ENCODE measurements at regions not wholly inside any gene's neighbourhood (a gene's known extent, or its start where the extent isn't known, plus 50 kb on each side); places are given as distances from the start of the nearest gene placed in this dataset.

DNA sequence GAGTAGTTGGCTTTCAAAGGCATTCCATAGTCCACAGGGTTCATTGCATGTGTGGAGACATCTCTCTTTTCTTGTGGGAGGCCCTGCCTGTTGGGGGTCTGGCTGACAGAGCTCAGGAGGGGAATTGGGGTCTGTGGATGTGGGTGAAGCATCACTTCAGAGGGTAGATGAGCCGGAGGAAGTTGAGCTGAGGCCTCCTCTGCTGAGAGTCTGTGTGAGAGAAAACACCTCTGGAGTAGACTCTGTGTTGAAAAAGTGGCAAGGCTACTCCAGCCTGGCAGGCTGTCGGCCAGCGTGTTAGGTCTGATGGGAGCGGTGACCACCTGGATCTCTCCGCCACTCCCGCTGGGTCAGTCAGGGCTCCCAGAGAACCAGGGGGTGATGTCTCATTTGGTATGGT, 358.0 kb upstream of the MGMT start:
- no peaks in the 10 kb centered on the region for H3K36me3 Mint-ChIP-seq (ENCODE audit: low read depth)
- ATAC-seq (replicated peaks): no peak
- no peak overlapping the region for H3K27ac Mint-ChIP-seq
- H3K27me3 Mint-ChIP-seq: no peaks in the 10 kb centered on the region
- H3K4me1 Mint-ChIP-seq: no peaks in the 10 kb centered on the region
- no peaks in the 10 kb centered on the region for H3K9me3 Mint-ChIP-seq
- no peak overlapping the region for H3K4me3 Mint-ChIP-seq

DNA sequence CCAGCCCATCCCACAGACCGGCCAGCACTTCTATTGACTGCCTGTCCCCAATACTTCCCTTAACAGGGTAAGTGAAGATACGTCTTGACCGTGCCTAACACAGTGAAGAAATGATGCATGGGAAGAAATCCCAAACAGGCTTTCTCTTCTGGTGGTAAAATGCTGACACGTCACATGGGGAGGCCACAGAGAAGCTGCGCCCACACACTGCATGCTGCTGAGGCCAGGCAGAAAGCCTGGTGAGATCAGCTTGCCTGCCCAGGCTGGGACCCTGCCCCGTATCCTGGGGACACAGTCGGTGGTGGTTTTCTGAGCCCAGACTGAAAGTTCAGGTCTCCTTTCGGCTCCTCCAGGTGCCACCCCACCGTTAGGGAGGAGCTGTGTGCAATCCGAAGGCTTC, 356.3 kb upstream of the MGMT start:
- no peaks in the 10 kb centered on the region for H3K36me3 Mint-ChIP-seq (ENCODE audit: low read depth)
- H3K27me3 Mint-ChIP-seq: no peaks in the 10 kb centered on the region
- ATAC-seq (replicated peaks): no peak
- H3K4me3 Mint-ChIP-seq: no peak overlapping the region
- H3K4me1 Mint-ChIP-seq: no peaks in the 10 kb centered on the region
- no peak overlapping the region for H3K27ac Mint-ChIP-seq
- H3K9me3 Mint-ChIP-seq: no peaks in the 10 kb centered on the region

DNA sequence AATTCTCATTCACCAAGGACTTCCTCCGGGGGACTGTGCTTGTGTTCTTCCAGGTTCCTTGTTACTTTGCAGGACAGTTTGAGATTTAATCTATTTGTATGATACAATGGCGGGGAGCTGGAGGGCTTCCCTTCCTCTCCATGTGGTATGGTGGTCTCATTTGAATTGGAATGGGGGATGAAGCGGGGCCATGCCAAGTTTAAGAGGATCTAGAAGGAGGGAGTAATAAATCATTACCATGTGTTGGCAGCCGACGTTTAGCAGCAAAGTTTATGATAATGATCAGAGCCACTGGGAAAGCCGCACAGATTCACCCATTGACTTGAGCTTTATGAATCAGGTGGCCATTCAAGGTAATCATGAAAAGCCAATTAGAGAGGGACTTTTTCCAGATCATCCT, 355.1 kb upstream of the MGMT start:
- Mint-ChIP-seq H3K4me1 (no peaks in the 10 kb centered on the region), H3K36me3 (ENCODE audit: low read depth) (no peaks in the 10 kb centered on the region)
- no peak for ATAC-seq (replicated peaks)

GRCh38 chr10:129114588-129114987, 352.5 kb upstream of the MGMT start:
- Mint-ChIP-seq H3K36me3 (ENCODE audit: low read depth) (no peaks in the 10 kb centered on the region), H3K27ac (no peak overlapping the region), H3K4me3 (no peak overlapping the region), H3K9me3 (no peaks in the 10 kb centered on the region), H3K4me1 (no peaks in the 10 kb centered on the region), H3K27me3 (no peaks in the 10 kb centered on the region)
- no peak for ATAC-seq (replicated peaks)

More for the DNA sequence above, 355.1 kb upstream of the MGMT start:
- no peak overlapping the region for H3K27ac Mint-ChIP-seq
- H3K27me3 Mint-ChIP-seq: no peaks in the 10 kb centered on the region
- H3K9me3 Mint-ChIP-seq: no peaks in the 10 kb centered on the region
- H3K4me3 Mint-ChIP-seq: no peak overlapping the region

GRCh38 chr10:129116371-129116770, 350.7 kb upstream of the MGMT start:
- Mint-ChIP-seq H3K36me3 (ENCODE audit: low read depth) (no peaks in the 10 kb centered on the region), H3K4me3 (no peak overlapping the region), H3K4me1 (no peaks in the 10 kb centered on the region)

DNA sequence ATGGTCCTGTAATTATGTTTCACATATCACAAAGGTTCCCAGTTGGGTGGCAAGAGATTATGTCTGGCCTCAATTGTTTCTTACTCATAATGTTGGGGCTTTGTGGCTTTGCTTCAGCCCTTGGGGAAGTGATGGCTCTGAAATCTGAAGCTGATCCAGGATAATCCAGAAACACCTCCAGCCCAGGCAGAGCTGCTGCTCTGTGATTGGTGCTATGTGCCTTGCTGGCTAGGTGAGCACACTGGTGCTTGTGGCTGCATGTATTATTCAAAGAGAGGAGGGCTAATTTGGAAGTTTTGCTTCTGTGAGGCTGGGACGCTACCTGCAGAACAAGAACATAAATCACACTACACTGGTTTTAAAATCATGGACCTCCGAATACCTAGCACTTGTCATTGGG, 346.6 kb upstream of the MGMT start:
- no peak overlapping the region for H3K27ac Mint-ChIP-seq
- no peaks in the 10 kb centered on the region for H3K36me3 Mint-ChIP-seq (ENCODE audit: low read depth)
- no peak for ATAC-seq (replicated peaks)
- no peak overlapping the region for H3K4me3 Mint-ChIP-seq
- no peaks in the 10 kb centered on the region for H3K27me3 Mint-ChIP-seq
- H3K4me1 Mint-ChIP-seq: no peaks in the 10 kb centered on the region
- H3K9me3 Mint-ChIP-seq: no peaks in the 10 kb centered on the region

More at GRCh38 chr10:129116371-129116770, 350.7 kb upstream of the MGMT start:
- H3K9me3 Mint-ChIP-seq: no peaks in the 10 kb centered on the region
- no peaks in the 10 kb centered on the region for H3K27me3 Mint-ChIP-seq
- ATAC-seq (replicated peaks): no peak
- H3K27ac Mint-ChIP-seq: no peak overlapping the region

- Mint-ChIP-seq H3K4me3 (no peak overlapping the region), H3K36me3 (ENCODE audit: low read depth) (no peaks in the 10 kb centered on the region), H3K27me3 (no peaks in the 10 kb centered on the region), H3K9me3 (no peaks in the 10 kb centered on the region), H3K4me1 (no peaks in the 10 kb centered on the region), H3K27ac (no peak overlapping the region)
- no peak for ATAC-seq (replicated peaks)
Measured at GRCh38 chr10:129122846-129123245, 344.2 kb upstream of the MGMT start.

DNA sequence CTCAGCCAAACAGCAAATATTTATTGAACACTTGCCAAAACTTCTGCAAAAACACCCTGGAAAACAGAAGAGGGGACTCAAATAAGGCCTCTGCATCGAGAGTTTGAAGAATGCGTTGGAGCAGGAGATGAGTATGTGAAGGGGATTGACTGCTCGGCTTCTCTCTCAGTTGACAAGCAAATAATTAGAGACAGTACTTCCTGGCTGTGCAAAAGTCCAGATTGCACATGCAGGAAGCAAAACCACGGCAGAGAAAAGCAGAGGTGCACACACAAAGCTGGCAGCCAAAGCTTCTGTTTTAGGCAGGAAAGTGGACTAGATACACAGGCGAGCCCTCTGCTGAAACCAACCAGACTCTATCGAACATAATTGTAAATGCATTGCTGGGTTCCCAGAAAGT, 343.6 kb upstream of the MGMT start:
- ATAC-seq (replicated peaks): no peak
- no peak overlapping the region for H3K27ac Mint-ChIP-seq
- H3K4me3 Mint-ChIP-seq: no peak overlapping the region
- H3K27me3 Mint-ChIP-seq: no peaks in the 10 kb centered on the region
- no peaks in the 10 kb centered on the region for H3K4me1 Mint-ChIP-seq
- no peaks in the 10 kb centered on the region for H3K9me3 Mint-ChIP-seq
- H3K36me3 Mint-ChIP-seq (ENCODE audit: low read depth): no peaks in the 10 kb centered on the region

DNA sequence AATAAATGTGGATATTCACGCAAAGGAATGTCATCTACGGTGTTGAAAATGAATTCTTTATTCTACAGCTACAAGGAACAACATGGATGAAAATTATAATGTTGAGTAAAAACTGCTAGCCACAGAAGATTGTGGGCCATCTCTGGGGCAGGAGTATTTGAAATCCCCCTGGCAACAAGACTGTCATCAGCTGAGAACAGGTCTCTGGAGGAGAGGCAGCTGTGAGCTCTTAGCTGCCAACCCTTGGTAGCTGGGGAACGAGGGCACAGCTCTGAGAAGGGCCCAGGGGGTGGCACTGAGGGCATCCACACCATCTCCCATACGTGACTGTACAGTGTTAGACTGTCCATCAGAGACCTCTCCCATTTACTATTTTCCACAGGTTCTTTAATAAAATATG, 340.1 kb upstream of the MGMT start:
- Mint-ChIP-seq H3K4me3 (no peak overlapping the region), H3K27me3 (peaks cover 3% of the 10 kb centered on the region), H3K9me3 (no peaks in the 10 kb centered on the region), H3K27ac (no peak overlapping the region), H3K4me1 (no peaks in the 10 kb centered on the region), H3K36me3 (ENCODE audit: low read depth) (no peaks in the 10 kb centered on the region)
- no peak for ATAC-seq (replicated peaks)

DNA sequence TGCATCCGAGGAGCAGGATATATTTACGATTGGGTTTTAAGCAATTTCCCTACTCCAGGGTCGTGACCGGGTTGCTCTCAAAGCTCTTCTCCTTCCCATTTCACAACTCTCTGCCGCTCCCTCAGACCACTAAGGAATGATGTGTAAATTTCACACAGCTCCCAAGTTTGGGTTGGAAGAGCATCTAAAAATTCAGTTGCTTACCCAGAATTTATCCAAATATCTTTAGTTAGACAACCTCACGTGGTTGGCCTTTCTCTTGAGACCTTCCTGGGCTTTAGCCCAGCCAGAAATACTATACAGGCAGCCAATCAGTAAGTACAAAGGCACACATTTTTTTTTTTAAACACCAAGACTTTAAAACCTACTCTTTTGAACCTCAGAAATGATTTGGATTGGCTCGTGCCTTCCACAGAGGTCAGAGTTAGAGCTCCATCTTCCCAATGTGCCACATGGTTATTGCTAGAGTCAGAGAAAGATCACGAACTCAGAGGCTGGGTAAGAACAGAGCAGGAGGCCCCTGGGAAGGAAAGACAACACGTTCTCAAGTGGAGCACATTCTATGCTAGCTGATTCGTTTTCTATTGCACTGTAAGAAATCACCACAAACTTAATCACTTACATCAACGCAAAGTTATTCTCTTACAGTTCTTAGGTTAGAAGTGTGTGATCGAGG, 335.4 kb upstream of the MGMT start:
- Mint-ChIP-seq H3K4me3 (no peak overlapping the region), H3K36me3 (ENCODE audit: low read depth) (no peaks in the 10 kb centered on the region), H3K27ac (no peak overlapping the region), H3K27me3 (peaks cover 6% of the 10 kb centered on the region), H3K9me3 (no peaks in the 10 kb centered on the region), H3K4me1 (no peaks in the 10 kb centered on the region)
- ATAC-seq (replicated peaks): no peak

- no peaks in the 10 kb centered on the region for H3K4me1 Mint-ChIP-seq
- no peak for ATAC-seq (replicated peaks)
- H3K36me3 Mint-ChIP-seq (ENCODE audit: low read depth): no peaks in the 10 kb centered on the region
- H3K27ac Mint-ChIP-seq: no peak overlapping the region
- H3K27me3 Mint-ChIP-seq: peaks cover 9% of the 10 kb centered on the region
- no peaks in the 10 kb centered on the region for H3K9me3 Mint-ChIP-seq
- H3K4me3 Mint-ChIP-seq: no peak overlapping the region
Measured at GRCh38 chr10:129133856-129134255, 333.2 kb upstream of the MGMT start.

DNA sequence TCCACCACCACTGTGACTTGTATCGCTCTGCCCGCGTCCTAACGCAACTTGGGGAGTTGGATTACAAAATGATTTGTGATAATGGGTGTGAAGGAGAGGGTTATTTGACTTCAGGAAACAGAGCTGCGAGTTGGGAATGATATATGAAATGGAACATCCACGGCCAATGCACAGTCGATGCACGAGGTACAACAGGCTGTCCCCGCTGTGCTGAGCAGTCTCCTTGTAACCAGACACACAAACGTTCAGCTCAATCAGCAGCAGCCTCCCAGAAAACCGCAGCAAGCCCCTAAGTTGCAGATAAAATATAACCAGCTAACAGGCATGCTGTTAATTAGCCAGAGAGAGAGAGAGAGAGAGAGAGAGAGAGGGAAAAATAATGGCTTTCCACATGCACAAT, 332.7 kb upstream of the MGMT start:
- H3K27ac Mint-ChIP-seq: no peak overlapping the region
- H3K4me1 Mint-ChIP-seq: no peaks in the 10 kb centered on the region
- H3K36me3 Mint-ChIP-seq (ENCODE audit: low read depth): no peaks in the 10 kb centered on the region
- peaks cover 1% of the 10 kb centered on the region for H3K9me3 Mint-ChIP-seq
- peaks cover 11% of the 10 kb centered on the region for H3K27me3 Mint-ChIP-seq
- no peak overlapping the region for H3K4me3 Mint-ChIP-seq
- no peak for ATAC-seq (replicated peaks)

GRCh38 chr10:129135624-129136023, 331.4 kb upstream of the MGMT start:
- no peak for ATAC-seq (replicated peaks)
- no peaks in the 10 kb centered on the region for H3K36me3 Mint-ChIP-seq (ENCODE audit: low read depth)
- H3K27ac Mint-ChIP-seq: no peak overlapping the region
- peaks cover 3% of the 10 kb centered on the region for H3K9me3 Mint-ChIP-seq
- no peak overlapping the region for H3K4me3 Mint-ChIP-seq
- H3K27me3 Mint-ChIP-seq: peaks cover 22% of the 10 kb centered on the region
- no peaks in the 10 kb centered on the region for H3K4me1 Mint-ChIP-seq

DNA sequence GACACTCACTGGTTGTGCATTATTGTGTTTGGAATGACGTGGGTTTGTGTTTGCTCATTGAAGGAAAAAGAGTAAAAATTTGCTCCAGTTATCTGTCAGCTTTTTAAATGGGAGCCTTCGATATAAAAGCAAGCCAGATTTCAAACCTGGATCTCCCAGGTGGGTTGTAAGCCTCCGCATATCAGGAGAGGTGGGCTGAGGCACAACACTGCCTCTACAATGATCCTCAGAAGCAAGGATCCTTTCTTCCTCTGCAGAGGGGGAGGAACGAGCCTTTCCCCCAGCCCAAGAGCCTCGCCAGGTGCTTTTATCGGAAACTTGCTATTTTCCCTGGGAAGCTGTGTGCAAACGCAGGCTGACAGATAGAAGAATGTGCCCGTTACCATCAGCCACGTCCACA, 331.0 kb upstream of the MGMT start:
- no peak overlapping the region for H3K4me3 Mint-ChIP-seq
- ATAC-seq (replicated peaks): no peak
- no peaks in the 10 kb centered on the region for H3K36me3 Mint-ChIP-seq (ENCODE audit: low read depth)
- no peaks in the 10 kb centered on the region for H3K4me1 Mint-ChIP-seq
- H3K27ac Mint-ChIP-seq: no peak overlapping the region
- H3K27me3 Mint-ChIP-seq: peaks cover 19% of the 10 kb centered on the region
- peaks cover 3% of the 10 kb centered on the region for H3K9me3 Mint-ChIP-seq

GRCh38 chr10:129136951-129137350, 330.1 kb upstream of the MGMT start:
- Mint-ChIP-seq H3K27ac (no peak overlapping the region), H3K9me3 (peaks cover 3% of the 10 kb centered on the region), H3K4me1 (no peaks in the 10 kb centered on the region), H3K36me3 (ENCODE audit: low read depth) (no peaks in the 10 kb centered on the region), H3K4me3 (no peak overlapping the region), H3K27me3 (peaks cover 19% of the 10 kb centered on the region)
- ATAC-seq (replicated peaks): no peak
